Urothelium cell line (cell line): ENCODE measurements at regions not wholly inside any gene's neighbourhood (a gene's known extent, or its start where the extent isn't known, plus 50 kb on each side); places are given as distances from the start of the nearest gene placed in this dataset.
"Not testable (repeated sequence)": the region's sequence is repeated elsewhere in the genome, so short reads cannot be mapped to it uniquely, and the experiment has no call there.

Experiments used
- DNase-seq: peaks from one replicate; pipeline ENCODE4 v3.0.0; 2011; ENCODE audit warnings: low spot score, mixed read lengths
- FAIRE-seq: peaks from 2 replicates; lab custom pipeline; 2011; peaks lifted over from hg19 to GRCh38; lab: Jason Lieb, UNC

- DNase-seq = no peak
- no peak for FAIRE-seq
These were observed 1316.7 kb upstream of the TMEM132C start for GRCh38 chr12:126950266-126950665.

GRCh38 chr12:126952096-126953007, 1314.6 kb upstream of the TMEM132C start:
- DNase-seq = no peak
- FAIRE-seq = no peak

DNA sequence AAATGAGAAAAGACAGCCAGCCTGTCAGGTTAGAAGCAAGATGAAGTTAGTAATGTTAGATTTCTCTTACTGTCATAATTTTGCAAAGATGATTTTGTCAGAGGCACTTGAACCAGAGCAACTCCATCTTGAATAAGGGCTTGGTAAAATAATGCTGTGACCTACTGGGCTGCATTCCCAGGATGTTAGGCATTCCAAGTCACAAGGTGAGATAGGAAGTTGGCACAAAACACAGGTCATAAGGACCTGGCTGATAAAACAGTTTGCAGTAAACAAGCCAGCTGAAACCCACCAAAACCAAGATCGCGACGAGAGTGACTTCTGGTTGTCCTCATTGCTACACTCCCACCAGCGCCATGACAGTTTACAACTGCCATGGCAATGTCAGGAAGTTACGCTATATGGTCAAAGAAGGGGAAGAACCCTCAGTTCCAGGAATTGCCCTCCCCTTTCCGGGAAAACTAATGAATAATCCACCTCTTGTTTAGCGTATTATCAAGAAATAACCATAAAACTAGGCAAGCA, 1313.5 kb upstream of the TMEM132C start:
- FAIRE-seq (no peak), DNase-seq (no peak)

- no peak for FAIRE-seq
- DNase-seq = no peak
These were observed 1306.7 kb upstream of the TMEM132C start for GRCh38 chr12:126960221-126960620.

DNA sequence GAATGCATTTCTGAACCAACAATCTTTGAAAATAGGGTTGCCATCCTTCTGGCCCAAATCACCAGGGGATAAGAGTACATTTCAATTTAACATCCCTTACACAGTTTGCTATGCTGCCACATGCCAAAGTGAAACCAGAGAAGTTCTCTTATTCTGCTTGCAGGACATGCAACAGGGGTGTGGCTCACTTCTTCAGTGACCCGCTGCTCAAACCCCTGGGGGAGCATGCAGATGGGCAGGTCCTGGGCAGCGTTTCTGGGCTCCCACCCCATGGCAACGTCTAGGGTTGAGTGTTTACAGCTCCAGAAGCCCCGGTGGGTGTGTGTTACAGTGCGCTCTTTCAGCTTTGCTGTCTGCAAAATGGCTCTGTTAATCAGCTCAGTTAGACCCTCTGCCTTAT, 1306.3 kb upstream of the TMEM132C start:
- FAIRE-seq (no peak), DNase-seq (no peak)

- DNase-seq (no peak), FAIRE-seq (no peak)
These were observed 1303.1 kb upstream of the TMEM132C start for GRCh38 chr12:126963825-126964224.

GRCh38 chr12:126966498-126966897, 1300.5 kb upstream of the TMEM132C start:
- DNase-seq (no peak), FAIRE-seq (no peak)

GRCh38 chr12:126967152-126967551, 1299.8 kb upstream of the TMEM132C start:
- no peak for DNase-seq

GRCh38 chr12:126974779-126975178, 1292.2 kb upstream of the TMEM132C start:
- DNase-seq = peak; percentile 11
- FAIRE-seq = no peak

More at GRCh38 chr12:126967152-126967551, 1299.8 kb upstream of the TMEM132C start:
- FAIRE-seq = no peak

- no peak for DNase-seq
- no peak for FAIRE-seq
These were observed 1290.4 kb upstream of the TMEM132C start for GRCh38 chr12:126976579-126976978.

DNA sequence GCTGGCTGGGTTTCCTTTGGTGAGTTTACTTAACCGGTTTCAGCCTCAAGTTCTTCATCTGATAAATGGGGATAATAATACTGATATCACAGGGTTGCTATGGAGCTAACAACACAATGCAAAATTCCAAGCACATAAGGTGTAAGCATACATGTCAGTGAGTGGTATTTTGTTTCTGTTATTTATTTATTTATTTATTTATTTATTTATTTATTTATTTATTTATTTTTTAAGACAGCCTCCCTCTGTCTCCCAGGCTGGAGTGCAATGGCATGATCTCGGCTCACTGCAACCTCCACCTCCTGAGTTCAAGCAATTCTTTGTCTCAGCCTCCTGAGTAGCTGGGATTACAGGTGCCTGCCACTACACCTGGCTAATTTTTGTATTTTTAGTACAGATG, 1287.4 kb upstream of the TMEM132C start:
- not testable (repeated sequence) for FAIRE-seq, DNase-seq

GRCh38 chr12:126982707-126983106, 1284.3 kb upstream of the TMEM132C start:
- DNase-seq (no peak), FAIRE-seq (no peak)

- FAIRE-seq, DNase-seq: not testable (repeated sequence)
These were observed 1283.2 kb upstream of the TMEM132C start for GRCh38 chr12:126983735-126984134.

GRCh38 chr12:126985663-126986062, 1281.3 kb upstream of the TMEM132C start:
- DNase-seq, FAIRE-seq: not testable (repeated sequence)

- no peak for FAIRE-seq
- DNase-seq = no peak
These were observed 1277.4 kb upstream of the TMEM132C start for GRCh38 chr12:126989532-126989931.

DNA sequence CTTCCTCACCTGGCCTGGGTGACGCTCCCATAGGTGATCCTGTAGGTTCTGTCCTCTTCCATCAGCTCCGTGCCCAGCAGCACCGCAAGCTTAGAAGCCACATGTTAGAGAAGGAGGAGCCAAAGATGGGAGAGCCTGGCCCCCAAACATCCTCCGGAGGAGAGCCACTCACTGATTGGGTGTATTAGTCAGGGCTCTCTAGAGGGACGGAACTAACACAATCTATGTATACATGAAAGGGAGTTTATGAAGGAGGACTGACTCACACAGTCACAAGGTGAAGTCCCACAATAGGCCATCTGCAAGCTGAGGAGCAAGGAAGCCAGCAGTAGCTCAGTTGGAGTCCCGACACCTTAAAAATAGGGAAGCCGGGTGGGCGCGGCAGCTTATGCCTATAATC, 1273.1 kb upstream of the TMEM132C start:
- FAIRE-seq (no peak), DNase-seq (no peak)

GRCh38 chr12:126994599-126994998, 1272.4 kb upstream of the TMEM132C start:
- FAIRE-seq (no peak), DNase-seq (no peak)

- DNase-seq (no peak), FAIRE-seq (no peak)
These were observed 1268.9 kb upstream of the TMEM132C start for GRCh38 chr12:126998031-126998430.

- DNase-seq (no peak), FAIRE-seq (no peak)
These were observed 1268.2 kb upstream of the TMEM132C start for GRCh38 chr12:126998747-126999285.

DNA sequence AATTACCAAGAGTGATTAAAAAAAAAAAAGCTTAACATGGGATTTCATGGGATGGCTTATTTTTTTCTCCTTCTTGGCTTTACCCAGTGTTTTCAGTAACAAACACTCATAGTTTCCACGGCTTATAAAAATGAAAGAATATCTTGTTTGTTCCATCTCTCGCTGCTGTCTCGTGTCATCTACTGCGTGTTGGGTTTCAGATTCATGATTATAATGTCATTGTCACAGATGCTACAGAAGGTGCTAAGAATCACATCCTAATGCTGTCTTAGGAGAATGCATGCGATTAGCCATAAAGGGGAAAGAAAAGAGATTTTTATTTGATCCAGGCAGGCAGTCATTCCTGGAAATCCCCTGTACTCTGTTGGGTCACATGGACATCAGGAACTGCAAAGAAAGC, 1267.6 kb upstream of the TMEM132C start:
- DNase-seq (no peak), FAIRE-seq (no peak)

GRCh38 chr12:127005406-127005805, 1261.6 kb upstream of the TMEM132C start:
- DNase-seq (no peak), FAIRE-seq (no peak)

- no peak for FAIRE-seq
These were observed 1260.0 kb upstream of the TMEM132C start for GRCh38 chr12:127006972-127007371.

More at GRCh38 chr12:127006972-127007371, 1260.0 kb upstream of the TMEM132C start:
- DNase-seq = no peak
